ENCODE measurements at regions not wholly inside any gene's neighbourhood (a gene's known extent, or its start where the extent isn't known, plus 50 kb on each side); places are given as distances from the start of the nearest gene placed in this dataset.

- no peak for TF ChIP-seq CTCF (IDR thresholded peaks at IDR 0.05 in 4 of 5, conservative IDR thresholded peaks at IDR 0.05 in 1 of 5)
- TF ChIP-seq POLR2A (IDR thresholded peaks at IDR 0.05) = no peak
Measured at GRCh38 chr1:114260805-114261484, 107.3 kb upstream of the SYT6 start.
